ENCODE measurements at regions not wholly inside any gene's neighbourhood (a gene's known extent, or its start where the extent isn't known, plus 50 kb on each side); places are given as distances from the start of the nearest gene placed in this dataset.

- no peak for DNase-seq (ENCODE audit: low spot score)
Measured at GRCh38 chr14:86902176-86902950, 1090.6 kb downstream of the GALC start.

- no peak for DNase-seq (ENCODE audit: low spot score)
Measured at GRCh38 chr14:86897704-86898513, 1095.1 kb downstream of the GALC start.

GRCh38 chr14:86897224-86897623 is 1095.8 kb downstream of the GALC start:
- no peak for DNase-seq (ENCODE audit: low spot score)

GRCh38 chr14:86896701-86897100 is 1096.3 kb downstream of the GALC start:
- no peak for DNase-seq (ENCODE audit: low spot score)

GRCh38 chr14:86892152-86892956 is 1100.6 kb downstream of the GALC start:
- DNase-seq (ENCODE audit: low spot score) = no peak

- DNase-seq (ENCODE audit: low spot score) = no peak
Measured at GRCh38 chr14:86885280-86885679, 1107.7 kb downstream of the GALC start.

- DNase-seq (ENCODE audit: low spot score) = no peak
Measured at GRCh38 chr14:86884498-86884897, 1108.5 kb downstream of the GALC start.

- DNase-seq (ENCODE audit: low spot score) = no peak
Measured at GRCh38 chr14:86882818-86883217, 1110.2 kb downstream of the GALC start.

DNA sequence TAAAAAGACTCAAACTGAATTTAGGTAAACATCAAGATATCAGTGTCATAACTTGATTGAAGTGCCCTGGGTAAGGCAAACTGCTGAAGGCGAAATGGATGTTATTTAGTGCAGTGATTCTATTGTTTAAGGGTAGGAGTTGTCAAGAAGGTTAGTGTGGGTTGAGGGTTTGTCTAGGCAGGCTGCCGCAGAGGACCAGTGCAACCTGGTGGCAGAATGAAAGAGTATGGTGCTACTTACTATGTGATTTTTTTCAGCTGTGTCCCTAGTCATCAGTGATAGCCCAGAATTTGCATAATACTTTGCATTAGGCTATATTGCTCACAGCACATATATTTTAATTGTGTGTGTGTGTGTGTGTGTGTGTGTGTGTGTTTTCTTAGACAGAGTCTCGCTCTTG is 1127.0 kb downstream of the GALC start:
- DNase-seq (ENCODE audit: low spot score) = no peak

DNA sequence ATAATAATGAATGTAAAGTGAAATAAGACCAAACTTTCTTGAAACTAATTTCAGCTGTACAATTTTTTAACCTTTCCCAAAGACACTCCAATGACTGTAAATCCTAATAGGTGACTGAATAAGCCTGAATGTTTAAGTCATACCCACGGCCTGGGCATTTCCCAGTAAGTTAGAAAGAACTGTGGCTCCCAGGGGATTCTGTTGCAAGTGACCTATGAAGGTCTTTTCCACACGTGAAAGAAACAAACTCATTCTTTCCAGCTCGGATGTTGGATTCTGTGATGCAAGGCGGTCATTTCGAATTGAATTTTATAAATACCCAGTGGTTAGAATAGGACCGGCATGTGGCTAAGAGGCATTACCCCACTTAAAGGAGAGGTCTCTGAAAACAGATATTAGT is 1134.4 kb downstream of the GALC start:
- DNase-seq (ENCODE audit: low spot score) = no peak

DNA sequence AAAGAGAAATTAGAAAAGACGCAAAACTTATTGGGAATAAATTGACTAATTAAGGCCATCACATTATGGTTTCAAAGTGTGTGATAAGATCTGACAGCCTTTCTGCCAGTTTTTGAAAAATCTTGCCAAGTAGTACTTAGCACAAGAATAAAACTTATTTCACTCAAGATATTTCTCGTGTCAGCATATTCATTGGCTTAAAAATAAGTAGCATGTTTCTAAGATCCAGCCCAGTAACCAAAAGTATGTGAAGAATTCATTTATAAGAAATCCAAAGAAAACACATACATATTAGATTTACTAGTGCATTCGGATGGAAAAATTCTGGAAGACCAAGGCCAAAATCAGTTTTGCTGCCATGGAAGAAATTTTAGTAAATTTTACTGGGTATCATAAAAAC is 1135.0 kb downstream of the GALC start:
- DNase-seq (ENCODE audit: low spot score) = peak; percentile 33

- peak; percentile 55 for DNase-seq (ENCODE audit: low spot score)
Measured at GRCh38 chr14:86852530-86852929, 1140.5 kb downstream of the GALC start.

DNA sequence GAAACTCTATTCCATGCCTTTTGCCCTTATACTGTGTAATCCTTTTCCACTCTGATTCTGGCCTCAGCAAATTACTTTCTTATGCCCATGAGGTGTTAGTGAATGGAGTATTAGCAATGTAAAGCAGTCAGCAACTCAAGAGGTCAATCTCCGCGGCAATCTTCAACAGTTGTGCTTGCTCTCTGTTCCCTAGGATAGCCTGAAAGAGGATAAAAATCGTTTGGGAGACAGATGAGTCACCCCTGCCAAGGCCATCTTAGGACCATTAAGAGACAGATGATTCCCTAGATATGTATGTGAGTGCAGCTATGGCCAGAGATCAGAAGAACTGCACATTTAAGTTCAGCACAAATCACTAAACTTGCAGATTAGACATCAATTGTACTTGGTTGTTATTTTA is 1145.8 kb downstream of the GALC start:
- DNase-seq (ENCODE audit: low spot score) = no peak

- DNase-seq (ENCODE audit: low spot score) = no peak
Measured at GRCh38 chr14:86838363-86838762, 1154.6 kb downstream of the GALC start.

DNA sequence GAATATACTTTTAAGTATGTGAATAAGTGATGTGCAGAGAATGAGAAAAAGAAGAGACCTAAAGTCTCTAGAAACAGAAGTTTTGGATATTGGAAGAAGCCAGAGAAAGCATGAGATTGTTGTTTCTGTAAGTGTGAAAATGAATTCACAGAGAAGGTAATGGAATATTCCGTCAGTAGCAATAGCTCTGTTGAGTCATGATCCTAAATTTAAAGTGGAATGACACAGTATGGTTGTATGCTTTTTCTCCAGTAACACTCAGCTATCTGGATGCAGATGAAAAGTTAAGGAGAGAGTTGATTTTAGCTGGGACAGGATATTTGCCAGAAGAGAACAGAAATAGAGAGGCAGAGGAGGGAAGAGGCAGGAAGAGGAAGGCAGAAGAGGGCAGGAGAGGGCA is 1166.3 kb downstream of the GALC start:
- peak; percentile 9 for DNase-seq (ENCODE audit: low spot score)

DNA sequence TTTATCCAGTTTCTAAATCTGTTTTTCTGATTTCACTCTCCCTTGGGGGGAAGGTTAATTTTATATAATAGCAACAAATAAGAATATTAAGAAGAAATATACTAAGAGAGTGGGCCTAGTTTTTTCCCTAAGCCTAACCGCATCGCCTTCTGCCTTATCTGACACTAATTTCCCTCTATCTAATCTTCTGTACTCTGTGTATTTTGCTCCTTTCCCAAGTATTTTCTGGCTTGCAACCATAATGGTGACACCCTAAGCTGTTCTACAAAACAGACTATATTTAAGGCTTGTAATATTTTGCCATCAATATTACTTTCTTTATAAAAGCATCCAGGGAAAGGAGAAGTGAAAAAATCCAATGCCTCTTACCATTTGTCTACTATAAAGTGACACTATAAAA is 1168.8 kb downstream of the GALC start:
- no peak for DNase-seq (ENCODE audit: low spot score)

DNA sequence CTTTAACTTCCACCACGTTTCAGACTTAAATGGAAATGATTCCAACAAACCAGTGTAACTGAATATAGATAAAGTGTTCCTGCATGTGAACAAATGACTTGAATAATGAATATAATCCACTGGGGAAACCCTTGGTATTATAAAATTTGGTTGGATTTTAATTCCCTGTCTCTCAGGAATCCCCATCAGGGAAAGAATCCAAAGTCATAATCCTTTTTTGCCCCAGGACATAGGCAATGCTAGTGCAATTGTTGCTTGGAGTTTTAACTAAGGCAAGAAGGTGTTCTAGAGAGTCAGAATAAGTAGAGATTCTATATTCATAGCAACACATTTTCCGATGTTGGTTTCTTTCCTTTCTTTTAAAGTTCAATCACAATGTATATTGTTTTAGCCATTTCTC is 1169.4 kb downstream of the GALC start:
- DNase-seq (ENCODE audit: low spot score) = no peak

DNA sequence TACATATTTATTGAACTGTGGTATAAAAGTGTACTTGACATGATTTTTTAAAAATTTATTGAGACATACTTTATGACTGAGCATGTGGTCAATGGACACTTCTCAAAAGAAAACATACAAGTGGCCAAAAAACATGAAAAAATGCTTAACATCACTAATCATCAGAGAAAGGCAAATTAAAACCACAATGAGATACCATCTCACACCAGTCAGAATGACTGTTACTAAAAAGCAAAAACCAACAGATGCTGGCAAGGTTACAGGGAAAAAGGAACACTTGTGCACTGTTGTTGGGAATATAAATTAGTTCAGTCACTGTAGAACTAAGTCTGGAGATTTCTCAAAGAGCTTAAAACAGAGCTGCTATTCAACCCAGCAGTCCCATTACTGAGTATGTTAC is 1177.6 kb downstream of the GALC start:
- DNase-seq (ENCODE audit: low spot score) = no peak

DNA sequence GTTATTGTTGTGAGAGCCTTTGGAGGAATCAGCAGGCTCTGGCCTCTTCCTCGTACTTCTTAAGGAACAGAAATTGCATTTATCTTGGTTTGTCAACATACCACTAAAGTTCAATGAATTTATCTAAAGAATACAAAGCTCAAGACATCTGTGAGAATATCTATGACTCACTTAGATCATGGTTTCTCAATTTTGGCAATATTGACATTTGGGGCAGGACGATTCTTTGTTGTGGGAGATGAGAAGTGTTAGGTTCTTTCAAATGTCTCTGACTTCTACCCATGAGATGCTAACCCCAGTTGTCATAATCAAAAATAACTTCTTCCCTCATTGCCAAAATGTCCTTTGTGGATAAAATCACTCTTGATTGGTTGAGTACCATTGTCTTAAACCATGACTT is 1190.3 kb downstream of the GALC start:
- DNase-seq (ENCODE audit: low spot score) = no peak

GRCh38 chr14:86799244-86799647 is 1193.7 kb downstream of the GALC start:
- DNase-seq (ENCODE audit: low spot score) = peak; percentile 35

DNA sequence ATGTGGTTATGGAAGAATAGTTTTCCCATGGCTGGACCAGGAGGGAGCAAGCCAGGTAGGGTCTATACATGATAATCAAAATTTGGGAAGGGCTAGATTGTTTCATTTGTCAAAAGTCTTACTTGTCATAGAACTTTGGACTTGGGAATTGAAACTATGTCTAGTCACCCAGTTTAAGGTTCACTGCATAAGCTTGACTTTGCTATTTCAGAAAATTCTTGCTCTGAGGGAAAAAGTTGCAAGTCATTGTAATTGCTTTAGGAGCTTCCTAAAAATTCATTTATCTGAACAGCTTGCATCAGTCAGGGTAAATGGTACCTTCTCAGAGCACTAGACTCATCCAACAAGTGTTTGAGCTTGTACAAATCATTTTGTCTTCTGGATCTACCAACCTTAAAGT is 1194.7 kb downstream of the GALC start:
- no peak for DNase-seq (ENCODE audit: low spot score)

GRCh38 chr14:86797075-86797351 is 1196.0 kb downstream of the GALC start:
- DNase-seq (ENCODE audit: low spot score) = no peak

All from AG20443 (cell line).